Transverse colon (tissue), 4 donors: ENCODE measurements at regions not wholly inside any gene's neighbourhood (a gene's known extent, or its start where the extent isn't known, plus 50 kb on each side); places are given as distances from the start of the nearest gene placed in this dataset.
"Not testable (repeated sequence)": the region's sequence is repeated elsewhere in the genome, so short reads cannot be mapped to it uniquely, and the experiment has no call there.

Source experiments
- DNase-seq: peaks from one replicate; pipeline ENCODE4 v3.0.0-alpha.2; 2019
- H3K27ac ChIP-seq, 4 donors: fragments of 200-600 bp; sonication (generic); 2 replicates each; pipeline ENCODE4 v1.5.1; 2016 to 2018; ENCODE audit warnings: inconsistent platforms in 4 of 4
- H3K27me3 ChIP-seq: fragments of 200-600 bp; sonication (generic); 2 replicates; pipeline ENCODE4 v1.5.1; 2017; ENCODE audit warnings: inconsistent platforms
- H3K36me3 ChIP-seq, 4 donors: fragments of 200-600 bp; sonication (generic); 2 replicates each; pipeline ENCODE4 v1.5.1; 2017 to 2019; ENCODE audit warnings: inconsistent platforms in 4 of 4
- H3K4me1 ChIP-seq, 4 donors: fragments of 200-600 bp; sonication (generic); 2 replicates each; pipeline ENCODE4 v1.5.1; 2017 to 2020; ENCODE audit warnings: inconsistent platforms in 4 of 4
- H3K4me3 ChIP-seq, 4 donors: fragments of 200-600 bp; sonication (generic); 1 replicate in 1 of 4; 2 replicates in 3 of 4; pipeline versions ENCODE4 v1.5.1 to v1.6.1; 2017 to 2019; ENCODE audit warnings: inconsistent platforms in 4 of 4
- H3K9me3 ChIP-seq, 2 donors: fragments of 200-600 bp; sonication (generic); 2 replicates each; pipeline ENCODE4 v1.5.1; 2017 to 2019; ENCODE audit warnings: inconsistent platforms in 2 of 2
- CTCF ChIP-seq, 5 experiments: fragments of 200-600 bp in 3 of 5; fragments of 450-650 bp in 2 of 5; sonication (generic) in 3 of 5; IDR thresholded peaks; 1 replicate in 2 of 5; 2 replicates in 3 of 5; pipeline ENCODE4 v1.5.1; 2016 to 2017; ENCODE audit warnings: antibody characterized with exemption in 5 of 5, inconsistent platforms in 3 of 5, mild to moderate bottlenecking in 2 of 5, moderate library complexity in 1 of 5
- EP300 ChIP-seq: sonication (generic); formaldehyde crosslinking; IDR thresholded peaks from one replicate; pipeline ENCODE4 v1.6.1; 2017; ENCODE audit warnings: antibody characterized with exemption, low read depth
- POLR2A ChIP-seq: fragments of 450-650 bp; IDR thresholded peaks from one replicate; pipeline ENCODE4 v1.6.1; 2016; ENCODE audit warnings: antibody characterized with exemption, mild to moderate bottlenecking, moderate library complexity
- POLR2AphosphoS5 ChIP-seq, 3 donors: sonication (generic); formaldehyde crosslinking; IDR thresholded peaks; one replicate each; pipeline ENCODE4 v1.6.1; 2016; ENCODE audit warnings: antibody characterized with exemption in 3 of 3
- WGBS, 2 donors: methylation state at CpG; one replicate each; pipeline ENCODE4 v1.1.5; 2018; ENCODE audit warnings: low coverage in 1 of 2; 5-methylcytosine and 5-hydroxymethylcytosine counted together
- in situ Hi-C, 4 donors: fragments of 200-750 bp; cut with MboI; loops; one replicate each; pipeline versions ENCODE4 v1.15.0 to v1.15.1; 2017; ENCODE audit warnings: low sequenced_read_pairs in 3 of 4, low pct_ligation_motif_present in 1 of 4, low pct_unique_long_range_greater_than_20kb in 1 of 4
- intact Hi-C: fragments of 100-400 bp; cut with DNase I; formaldehyde crosslinking; loops from one replicate; pipeline ENCODE4 v1.15.1; 2023; ENCODE audit warnings: low total_unique reads

DNA sequence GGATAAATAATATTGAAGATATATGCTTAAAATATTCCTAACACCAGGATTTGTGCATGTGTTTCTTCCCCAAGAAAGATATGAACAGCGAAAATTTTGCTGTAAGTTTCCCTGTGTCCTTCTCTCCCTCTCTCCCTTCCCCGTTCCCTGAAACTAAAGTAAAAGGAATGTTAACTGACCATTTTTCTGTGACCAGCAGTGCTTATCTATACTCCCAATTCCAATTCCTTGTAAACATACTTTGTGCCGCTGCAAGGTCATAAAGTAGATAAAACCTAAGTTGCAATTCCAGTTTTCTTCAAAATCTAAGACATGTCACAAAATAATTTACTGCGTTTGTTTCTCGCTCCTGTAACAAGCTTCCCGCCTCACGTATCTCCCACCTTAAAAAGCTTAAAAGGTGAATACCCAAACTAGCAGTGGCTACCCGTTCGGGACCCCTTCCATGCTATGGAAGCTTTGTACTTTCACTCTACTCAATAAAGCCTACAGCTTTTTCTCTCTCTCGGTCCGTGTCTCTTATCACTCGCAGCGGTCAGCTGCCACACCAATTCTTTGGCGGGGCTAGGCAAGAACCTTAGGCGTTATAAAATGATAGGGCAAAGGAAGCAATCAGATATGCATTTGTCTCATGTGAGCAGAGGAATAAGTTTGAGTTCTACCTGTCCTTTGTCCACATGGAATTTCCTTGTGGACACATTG is 1798.0 kb downstream of the EFNA5 start:
- H3K27me3 ChIP-seq, result no peaks in the 10 kb centered on the region
- DNase-seq, result no peak
- intact Hi-C loops, result no loop called here
- in situ Hi-C loops, result no loop called here
- no peak overlapping the region for H3K27ac ChIP-seq
- WGBS, 2 donors, result 59 to 60% methylated on average over 10 to 15 of the region's 15 CpGs
- H3K4me1 ChIP-seq, result no peaks in the 10 kb centered on the region
- TF ChIP-seq POLR2AphosphoS5 (IDR thresholded peaks at IDR 0.05) (no peak), EP300 (no peak), CTCF (IDR thresholded peaks at IDR 0.05) (no peak)
- H3K4me3 ChIP-seq, result peak overlapping the region in 3 of 4 donors; percentile 4 to 22 (median 18)
- H3K9me3 ChIP-seq, result no peaks in the 10 kb centered on the region
- no peaks in the 10 kb centered on the region for H3K36me3 ChIP-seq

- H3K4me3 ChIP-seq, result no peak overlapping the region
- no peak for TF ChIP-seq EP300
- no peak for TF ChIP-seq POLR2A
- no peak for TF ChIP-seq POLR2AphosphoS5 (IDR thresholded peaks at IDR 0.05)
- TF ChIP-seq CTCF (IDR thresholded peaks at IDR 0.05), result no peak
- H3K27me3 ChIP-seq, result no peaks in the 10 kb centered on the region
- 62% methylated on average over 1 of the region's 1 CpG; no CpG with 5 or more reads in 1 of the 2 donors for WGBS, 2 donors
- no peaks in the 10 kb centered on the region for H3K4me1 ChIP-seq
- intact Hi-C loops, result no loop called here
- peaks cover 0 to 6% of the 10 kb centered on the region in 2 donors for H3K9me3 ChIP-seq
- in situ Hi-C loops, result no loop called here
- H3K36me3 ChIP-seq, result no peaks in the 10 kb centered on the region
- DNase-seq, result no peak
- no peak overlapping the region for H3K27ac ChIP-seq
Observed at GRCh38 chr5:105868038-105868780, 1802.5 kb downstream of the EFNA5 start.

DNA sequence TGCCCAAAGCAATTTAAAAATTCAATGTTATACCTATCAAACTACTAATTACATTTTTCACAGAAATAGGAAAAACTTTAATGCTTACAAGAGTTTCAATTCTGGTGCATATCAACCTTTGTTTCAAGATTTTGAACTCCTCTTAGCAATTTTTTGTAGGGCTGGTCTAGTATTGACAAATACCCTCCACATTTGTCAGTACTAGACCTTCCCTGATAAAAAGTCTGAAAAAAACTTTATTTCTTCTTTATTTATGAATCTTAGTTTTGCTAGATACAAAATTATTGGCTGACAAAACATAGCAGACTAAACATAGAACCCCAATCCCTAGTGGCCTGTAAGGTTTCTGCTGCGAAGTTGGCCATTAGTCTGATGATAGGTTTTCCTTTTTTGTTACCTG is 1804.9 kb downstream of the EFNA5 start:
- no peaks in the 10 kb centered on the region for H3K36me3 ChIP-seq
- peaks cover 0 to 6% of the 10 kb centered on the region in 2 donors for H3K9me3 ChIP-seq
- in situ Hi-C loops (no loop called here), intact Hi-C loops (no loop called here)
- no peak for TF ChIP-seq POLR2AphosphoS5 (IDR thresholded peaks at IDR 0.05)
- TF ChIP-seq CTCF (IDR thresholded peaks at IDR 0.05), result no peak
- no peak for TF ChIP-seq POLR2A
- TF ChIP-seq EP300, result no peak
- H3K4me3 ChIP-seq, result no peak overlapping the region
- H3K4me1 ChIP-seq, result no peaks in the 10 kb centered on the region
- H3K27ac ChIP-seq, result no peak overlapping the region
- H3K27me3 ChIP-seq, result no peaks in the 10 kb centered on the region
- DNase-seq, result no peak
- WGBS, 2 donors, result 88 to 90% methylated on average over 1 of the region's 1 CpG

DNA sequence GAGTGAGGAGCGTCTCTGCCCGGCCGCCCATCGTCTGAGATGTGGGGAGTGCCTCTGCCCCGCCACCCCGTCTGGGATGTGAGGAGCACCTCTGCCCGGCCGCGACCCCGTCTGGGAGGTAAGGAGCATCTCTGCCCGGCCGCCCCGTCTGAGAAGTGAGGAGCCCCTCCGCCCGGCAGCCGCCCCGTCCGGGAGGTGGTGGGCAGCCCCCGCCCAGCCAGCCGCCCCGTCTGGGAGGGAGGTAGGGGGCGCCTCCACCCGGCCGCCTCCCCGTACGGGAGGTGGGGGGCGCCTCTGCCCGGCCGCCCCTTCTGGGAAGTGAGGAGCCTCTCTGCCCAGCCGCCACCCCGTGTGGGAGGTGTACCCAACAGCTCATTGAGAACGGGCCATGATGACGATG is 1811.4 kb downstream of the EFNA5 start:
- H3K27me3 ChIP-seq, H3K4me1 ChIP-seq, H3K4me3 ChIP-seq, H3K9me3 ChIP-seq, H3K36me3 ChIP-seq, H3K27ac ChIP-seq, DNase-seq, in situ Hi-C loops, intact Hi-C loops: not testable (repeated sequence)
- 93 to 99% methylated on average over 3 to 14 of the region's 33 CpGs for WGBS, 2 donors
